ENCODE measurements at regions not wholly inside any gene's neighbourhood (a gene's known extent, or its start where the extent isn't known, plus 50 kb on each side); places are given as distances from the start of the nearest gene placed in this dataset.

GRCh38 chr7:53318566-53318965 lies 283.1 kb downstream of the POM121L12 start:
- intact Hi-C loops (cut with DNase I): no loop called here
- 89 to 90% methylated on average over 4 of the region's 4 CpGs for WGBS, 2 donors

GRCh38 chr7:53325061-53325460 lies 289.6 kb downstream of the POM121L12 start:
- intact Hi-C loops (cut with DNase I): no loop called here
- Histone ChIP-seq H3K36me3 (no peaks in the 10 kb centered on the region), H3K27me3 (no peaks in the 10 kb centered on the region), H3K4me3 (replicated peaks in 1 of 3) (no peak overlapping the region), H3K27ac (no peak overlapping the region), H3K9me3 (no peaks in the 10 kb centered on the region), H3K4me1 (no peaks in the 10 kb centered on the region)
- DNase-seq: no peak
- 53 to 60% methylated on average over 2 of the region's 2 CpGs for WGBS, 2 donors
- TF ChIP-seq POLR2A (IDR thresholded peaks at IDR 0.05) (no peak), CTCF (IDR thresholded peaks at IDR 0.05) (no peak)

More at GRCh38 chr7:53318566-53318965, 283.1 kb downstream of the POM121L12 start:
- no peak overlapping the region for H3K4me3 ChIP-seq (replicated peaks in 1 of 3)
- H3K27me3 ChIP-seq: no peaks in the 10 kb centered on the region
- no peaks in the 10 kb centered on the region for H3K36me3 ChIP-seq
- no peak overlapping the region for H3K27ac ChIP-seq
- H3K9me3 ChIP-seq: no peaks in the 10 kb centered on the region
- no peak for DNase-seq
- TF ChIP-seq CTCF (IDR thresholded peaks at IDR 0.05) (no peak), POLR2A (IDR thresholded peaks at IDR 0.05) (no peak)
- no peaks in the 10 kb centered on the region for H3K4me1 ChIP-seq

GRCh38 chr7:53326634-53327033 lies 291.2 kb downstream of the POM121L12 start:
- no peaks in the 10 kb centered on the region for H3K4me1 ChIP-seq
- intact Hi-C loops (cut with DNase I): no loop called here
- no peak for DNase-seq
- WGBS, 2 donors: 54 to 65% methylated on average over 6 of the region's 6 CpGs
- H3K27ac ChIP-seq: no peak overlapping the region
- no peak for TF ChIP-seq CTCF (IDR thresholded peaks at IDR 0.05)
- TF ChIP-seq POLR2A (IDR thresholded peaks at IDR 0.05): no peak
- H3K4me3 ChIP-seq (replicated peaks in 1 of 3): no peak overlapping the region
- no peaks in the 10 kb centered on the region for H3K27me3 ChIP-seq
- H3K36me3 ChIP-seq: no peaks in the 10 kb centered on the region
- no peaks in the 10 kb centered on the region for H3K9me3 ChIP-seq

GRCh38 chr7:53336105-53336668 lies 300.8 kb downstream of the POM121L12 start:
- H3K4me1 ChIP-seq: no peaks in the 10 kb centered on the region
- TF ChIP-seq POLR2A (IDR thresholded peaks at IDR 0.05): no peak
- intact Hi-C loops (cut with DNase I): no loop called here
- H3K36me3 ChIP-seq: no peaks in the 10 kb centered on the region
- no peak for DNase-seq
- no peaks in the 10 kb centered on the region for H3K27me3 ChIP-seq
- H3K27ac ChIP-seq: no peak overlapping the region
- no peak overlapping the region for H3K4me3 ChIP-seq (replicated peaks in 1 of 3)
- 87 to 88% methylated on average over 4 to 8 of the region's 8 CpGs for WGBS, 2 donors
- no peaks in the 10 kb centered on the region for H3K9me3 ChIP-seq

GRCh38 chr7:53340220-53340619 lies 304.8 kb downstream of the POM121L12 start:
- Histone ChIP-seq H3K9me3 (no peaks in the 10 kb centered on the region), H3K27ac (no peak overlapping the region), H3K4me3 (replicated peaks in 1 of 3) (no peak overlapping the region), H3K36me3 (no peaks in the 10 kb centered on the region), H3K4me1 (no peaks in the 10 kb centered on the region), H3K27me3 (no peaks in the 10 kb centered on the region)
- DNase-seq: no peak
- TF ChIP-seq CTCF (IDR thresholded peaks at IDR 0.05): no peak
- no peak for TF ChIP-seq POLR2A (IDR thresholded peaks at IDR 0.05)
- WGBS, 2 donors: 93 to 96% methylated on average over 1 of the region's 1 CpG
- intact Hi-C loops (cut with DNase I): no loop called here
